Sigmoid colon (tissue), 6 donors: ENCODE measurements at regions not wholly inside any gene's neighbourhood (a gene's known extent, or its start where the extent isn't known, plus 50 kb on each side); places are given as distances from the start of the nearest gene placed in this dataset.

Experiments used
- DNase-seq: peaks from one replicate; pipeline ENCODE4 v3.0.0-alpha.2; 2019
- H3K27ac ChIP-seq, 4 donors: fragments of 200-600 bp; sonication (generic); one replicate each; pipeline ENCODE4 v1.5.1; 2016 to 2019; ENCODE audit warnings: mild to moderate bottlenecking in 1 of 4
- H3K27me3 ChIP-seq, 3 donors: fragments of 200-600 bp; sonication (generic); one replicate each; pipeline ENCODE4 v1.5.1; 2019; ENCODE audit warnings: mild to moderate bottlenecking in 1 of 3
- H3K36me3 ChIP-seq, 4 donors: fragments of 200-600 bp; sonication (generic); one replicate each; pipeline ENCODE4 v1.5.1; 2016 to 2019
- H3K4me1 ChIP-seq, 4 donors: fragments of 200-600 bp; sonication (generic); one replicate each; pipeline ENCODE4 v1.5.1; 2017 to 2019
- H3K4me3 ChIP-seq, 4 donors: fragments of 200-600 bp; sonication (generic); one replicate each; pipeline ENCODE4 v1.5.1; 2017 to 2019; ENCODE audit warnings: mild to moderate bottlenecking in 2 of 4, moderate library complexity in 1 of 4
- H3K9me3 ChIP-seq, 4 donors: fragments of 200-600 bp in 3 of 4; sonication (generic) in 3 of 4; one replicate each; pipeline versions ENCODE4 v1.5.1 to v1.6.1; 2013 to 2019
- CTCF ChIP-seq, 4 experiments: fragments of 450-650 bp in 3 of 4; fragments of 200-600 bp in 1 of 4; IDR thresholded peaks; one replicate each; pipeline ENCODE4 v1.5.1; 2016 to 2019; ENCODE audit warnings: antibody characterized with exemption in 4 of 4, mild to moderate bottlenecking in 3 of 4, moderate library complexity in 2 of 4
- EP300 ChIP-seq, 4 donors: sonication (generic); formaldehyde crosslinking; IDR thresholded peaks; one replicate each; pipeline ENCODE4 v1.6.1; 2017; ENCODE audit warnings: antibody characterized with exemption in 4 of 4
- POLR2A ChIP-seq, 2 donors: fragments of 450-650 bp; IDR thresholded peaks; one replicate each; pipeline ENCODE4 v1.6.1; 2016; ENCODE audit warnings: antibody characterized with exemption in 2 of 2, mild to moderate bottlenecking in 2 of 2, moderate library complexity in 2 of 2
- POLR2AphosphoS5 ChIP-seq, 4 donors: sonication (generic); formaldehyde crosslinking; IDR thresholded peaks; one replicate each; pipeline ENCODE4 v1.6.1; 2017; ENCODE audit warnings: antibody characterized with exemption in 4 of 4
- WGBS, 2 donors: extraction: QIAGEN DNeasy Blood & Tissue Kit; methylation state at CpG; one replicate each; pipeline ENCODE4 v1.1.7; 2013; 5-methylcytosine and 5-hydroxymethylcytosine counted together
- intact Hi-C: fragments of 100-400 bp; cut with DNase I; formaldehyde crosslinking; loops from one replicate; pipeline ENCODE4 v1.15.1; 2023
- donor health status: healthy with polysubstance abuse.
- donor health status: healthy.

- no peak for TF ChIP-seq POLR2AphosphoS5 (IDR thresholded peaks at IDR 0.05)
- TF ChIP-seq POLR2A (IDR thresholded peaks at IDR 0.05), result no peak
- no peak for TF ChIP-seq CTCF (IDR thresholded peaks at IDR 0.05)
- no peak for TF ChIP-seq EP300 (IDR thresholded peaks at IDR 0.05)
- Histone ChIP-seq H3K27me3 (no peaks in the 10 kb centered on the region), H3K4me1 (no peaks in the 10 kb centered on the region), H3K9me3 (no peaks in the 10 kb centered on the region), H3K36me3 (no peaks in the 10 kb centered on the region), H3K27ac (no peak overlapping the region), H3K4me3 (no peak overlapping the region)
- DNase-seq, result no peak
- intact Hi-C loops, result no loop called here
These were observed 356.7 kb downstream of the LRIG3 start for GRCh38 chr12:58563621-58564020.

GRCh38 chr12:58564721-58565120 lies 355.6 kb downstream of the LRIG3 start:
- no peak for DNase-seq
- no peaks in the 10 kb centered on the region for H3K9me3 ChIP-seq
- H3K27me3 ChIP-seq, result no peaks in the 10 kb centered on the region
- intact Hi-C loops, result no loop called here
- 35 to 68% methylated on average over 1 of the region's 1 CpG for WGBS, 2 donors
- TF ChIP-seq POLR2AphosphoS5 (IDR thresholded peaks at IDR 0.05) (no peak), POLR2A (IDR thresholded peaks at IDR 0.05) (no peak), EP300 (IDR thresholded peaks at IDR 0.05) (no peak), CTCF (IDR thresholded peaks at IDR 0.05) (no peak)
- H3K36me3 ChIP-seq, result no peaks in the 10 kb centered on the region
- H3K27ac ChIP-seq, result no peak overlapping the region
- no peak overlapping the region for H3K4me3 ChIP-seq
- H3K4me1 ChIP-seq, result no peaks in the 10 kb centered on the region

- Histone ChIP-seq H3K4me3 (no peak overlapping the region), H3K9me3 (no peaks in the 10 kb centered on the region), H3K4me1 (no peaks in the 10 kb centered on the region), H3K27ac (no peak overlapping the region), H3K36me3 (no peaks in the 10 kb centered on the region), H3K27me3 (no peaks in the 10 kb centered on the region)
- intact Hi-C loops, result no loop called here
- TF ChIP-seq POLR2A (IDR thresholded peaks at IDR 0.05) (no peak), POLR2AphosphoS5 (IDR thresholded peaks at IDR 0.05) (no peak), EP300 (IDR thresholded peaks at IDR 0.05) (no peak), CTCF (IDR thresholded peaks at IDR 0.05) (no peak)
- no peak for DNase-seq
- 84 to 86% methylated on average over 3 of the region's 3 CpGs for WGBS, 2 donors
These were observed 353.7 kb downstream of the LRIG3 start for GRCh38 chr12:58566599-58566998.

GRCh38 chr12:58567189-58567588 lies 353.1 kb downstream of the LRIG3 start:
- DNase-seq, result no peak
- TF ChIP-seq POLR2A (IDR thresholded peaks at IDR 0.05), result no peak
- no peak for TF ChIP-seq CTCF (IDR thresholded peaks at IDR 0.05)
- TF ChIP-seq POLR2AphosphoS5 (IDR thresholded peaks at IDR 0.05), result no peak
- no peak for TF ChIP-seq EP300 (IDR thresholded peaks at IDR 0.05)
- H3K27me3 ChIP-seq, result no peaks in the 10 kb centered on the region
- H3K27ac ChIP-seq, result no peak overlapping the region
- no peaks in the 10 kb centered on the region for H3K4me1 ChIP-seq
- 94 to 96% methylated on average over 1 of the region's 1 CpG for WGBS, 2 donors
- no peak overlapping the region for H3K4me3 ChIP-seq
- H3K9me3 ChIP-seq, result no peaks in the 10 kb centered on the region
- H3K36me3 ChIP-seq, result no peaks in the 10 kb centered on the region
- intact Hi-C loops, result no loop called here

GRCh38 chr12:58570411-58570810 lies 349.9 kb downstream of the LRIG3 start:
- no peaks in the 10 kb centered on the region for H3K9me3 ChIP-seq
- DNase-seq, result no peak
- H3K27ac ChIP-seq, result no peak overlapping the region
- no peaks in the 10 kb centered on the region for H3K27me3 ChIP-seq
- no peaks in the 10 kb centered on the region for H3K4me1 ChIP-seq
- intact Hi-C loops, result no loop called here
- WGBS, 2 donors, result 98 to 100% methylated on average over 1 of the region's 1 CpG
- H3K4me3 ChIP-seq, result no peak overlapping the region
- TF ChIP-seq EP300 (IDR thresholded peaks at IDR 0.05) (no peak), POLR2A (IDR thresholded peaks at IDR 0.05) (no peak), POLR2AphosphoS5 (IDR thresholded peaks at IDR 0.05) (no peak)
- no peaks in the 10 kb centered on the region for H3K36me3 ChIP-seq
